Ovary (tissue), 3 donors: ENCODE measurements at regions not wholly inside any gene's neighbourhood (a gene's known extent, or its start where the extent isn't known, plus 50 kb on each side); places are given as distances from the start of the nearest gene placed in this dataset.

Source experiments
- EP300 ChIP-seq: sonication (generic); formaldehyde crosslinking; IDR thresholded peaks from one replicate; pipeline ENCODE4 v1.6.1; 2017; ENCODE audit warnings: antibody characterized with exemption
- TF ChIP-seq, protein P1 (sequence below), 3 donors: fragments of 450-650 bp in 2 of 3; fragments of 200-600 bp in 1 of 3; IDR thresholded peaks; one replicate each; pipeline versions ENCODE4 v1.5.1 to v1.8.0; 2016 to 2022; ENCODE audit warnings: antibody characterized with exemption in 3 of 3, mild to moderate bottlenecking in 1 of 3
- donor health status: DM: no; HTN: no; CAD: no.

DNA sequence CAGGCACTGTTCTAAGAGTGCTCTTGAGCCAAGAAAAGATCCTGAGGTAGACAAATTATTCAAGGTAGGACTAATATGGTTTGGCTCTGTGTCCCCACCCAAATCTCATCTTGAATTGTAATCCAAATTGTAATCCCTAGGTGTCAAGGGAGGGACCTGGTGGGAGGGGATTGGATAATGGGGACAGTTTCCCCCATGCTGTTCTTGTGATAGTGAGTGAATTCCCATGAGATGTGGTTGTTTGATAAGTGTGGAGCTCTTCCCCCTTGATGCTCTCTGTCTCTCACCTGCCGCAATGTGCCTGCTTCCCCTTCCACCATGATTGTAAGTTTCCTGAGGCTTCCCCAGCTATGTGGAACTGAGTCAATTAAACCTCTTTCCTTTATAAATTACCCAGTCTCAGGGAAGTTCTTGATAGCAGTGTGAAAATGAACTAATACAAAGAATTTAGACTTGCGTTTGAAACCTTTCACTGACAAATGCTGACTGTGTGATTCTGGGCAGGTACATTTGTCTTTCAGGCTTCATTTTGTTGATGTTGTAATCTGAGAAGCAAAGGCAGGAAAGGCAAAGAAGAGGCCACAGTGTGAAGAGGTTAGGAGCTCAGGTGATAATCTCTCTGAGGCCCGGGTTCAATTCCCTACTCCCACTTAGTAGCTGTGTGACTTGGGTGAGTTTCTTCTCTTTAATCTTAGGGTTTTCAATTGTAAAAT is 115.8 kb upstream of the PAX6 start:
- TF ChIP-seq, protein P1, sequence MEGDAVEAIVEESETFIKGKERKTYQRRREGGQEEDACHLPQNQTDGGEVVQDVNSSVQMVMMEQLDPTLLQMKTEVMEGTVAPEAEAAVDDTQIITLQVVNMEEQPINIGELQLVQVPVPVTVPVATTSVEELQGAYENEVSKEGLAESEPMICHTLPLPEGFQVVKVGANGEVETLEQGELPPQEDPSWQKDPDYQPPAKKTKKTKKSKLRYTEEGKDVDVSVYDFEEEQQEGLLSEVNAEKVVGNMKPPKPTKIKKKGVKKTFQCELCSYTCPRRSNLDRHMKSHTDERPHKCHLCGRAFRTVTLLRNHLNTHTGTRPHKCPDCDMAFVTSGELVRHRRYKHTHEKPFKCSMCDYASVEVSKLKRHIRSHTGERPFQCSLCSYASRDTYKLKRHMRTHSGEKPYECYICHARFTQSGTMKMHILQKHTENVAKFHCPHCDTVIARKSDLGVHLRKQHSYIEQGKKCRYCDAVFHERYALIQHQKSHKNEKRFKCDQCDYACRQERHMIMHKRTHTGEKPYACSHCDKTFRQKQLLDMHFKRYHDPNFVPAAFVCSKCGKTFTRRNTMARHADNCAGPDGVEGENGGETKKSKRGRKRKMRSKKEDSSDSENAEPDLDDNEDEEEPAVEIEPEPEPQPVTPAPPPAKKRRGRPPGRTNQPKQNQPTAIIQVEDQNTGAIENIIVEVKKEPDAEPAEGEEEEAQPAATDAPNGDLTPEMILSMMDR (IDR thresholded peaks at IDR 0.05): no peak
- no peak for TF ChIP-seq EP300
